Loucy (cell line): ENCODE measurements at regions not wholly inside any gene's neighbourhood (a gene's known extent, or its start where the extent isn't known, plus 50 kb on each side); places are given as distances from the start of the nearest gene placed in this dataset.

ENCODE experiments used
- H2AFZ ChIP-seq: fragments of 200-600 bp; sonication (generic); 2 replicates; pipeline ENCODE4 v1.6.0; 2016; ENCODE audit warnings: antibody characterized with exemption, mild to moderate bottlenecking, low read length, moderate library complexity
- H3F3A ChIP-seq: fragments of 200-600 bp; 2 replicates; pipeline ENCODE4 v1.6.0; 2016; ENCODE audit warnings: antibody characterized with exemption, low read depth, mild to moderate bottlenecking
- H3K27me3 ChIP-seq: fragments of 200-600 bp; sonication (generic); 2 replicates; pipeline ENCODE4 v1.6.1; 2014; ENCODE audit warnings: low read length, mild to moderate bottlenecking; ENCODE audit not compliant: insufficient read depth, poor library complexity, severe bottlenecking
- H3K36me3 ChIP-seq: fragments of 200-600 bp; sonication (generic); 2 replicates; pipeline ENCODE4 v1.6.1; 2016; ENCODE audit warnings: low read length; ENCODE audit not compliant: insufficient read depth
- H3K4me1 ChIP-seq: fragments of 200-600 bp; sonication (generic); 2 replicates; pipeline ENCODE4 v1.5.1; 2014; ENCODE audit warnings: low read length, mild to moderate bottlenecking; ENCODE audit not compliant: insufficient read depth, poor library complexity, severe bottlenecking
- H3K4me2 ChIP-seq: fragments of 200-600 bp; sonication (generic); 2 replicates; pipeline ENCODE4 v1.6.0; 2014; ENCODE audit warnings: antibody characterized with exemption, low read length, low read depth, mild to moderate bottlenecking; ENCODE audit not compliant: poor library complexity, severe bottlenecking
- H3K4me3 ChIP-seq: fragments of 200-600 bp; sonication (generic); 2 replicates; pipeline ENCODE4 v1.5.1; 2014; ENCODE audit warnings: low read length, mild to moderate bottlenecking, mixed read lengths; ENCODE audit not compliant: poor library complexity, severe bottlenecking
- H3K79me2 ChIP-seq: fragments of 200-600 bp; sonication (generic); 2 replicates; pipeline ENCODE4 v1.6.1; 2014; ENCODE audit warnings: low read length; ENCODE audit not compliant: insufficient read depth
- H3K9ac ChIP-seq: fragments of 200-600 bp; sonication (generic); 2 replicates; pipeline ENCODE4 v1.6.0; 2014; ENCODE audit warnings: mild to moderate bottlenecking, low read depth, low read length, moderate library complexity; ENCODE audit not compliant: poor library complexity, severe bottlenecking
- H3K9me2 ChIP-seq: fragments of 200-600 bp; sonication (generic); replicated peaks from 2 replicates; pipeline ENCODE4 v1.6.1; 2016; ENCODE audit warnings: low read depth, low read length, mixed read lengths
- H3K9me3 ChIP-seq: fragments of 200-600 bp; sonication (generic); 2 replicates; pipeline ENCODE4 v1.6.1; 2014; ENCODE audit warnings: mild to moderate bottlenecking, antibody characterized with exemption, low read length, low read depth; ENCODE audit not compliant: insufficient read depth
- H4K20me1 ChIP-seq: fragments of 200-600 bp; sonication (generic); 2 replicates; pipeline ENCODE4 v1.6.0; 2014; ENCODE audit warnings: antibody characterized with exemption, low read length, mild to moderate bottlenecking; ENCODE audit not compliant: insufficient read depth, poor library complexity, severe bottlenecking
- CTCF ChIP-seq: fragments of 200-600 bp; sonication (generic); conservative IDR thresholded peaks from 2 replicates; pipeline ENCODE4 v1.5.1; 2014; ENCODE audit warnings: mild to moderate bottlenecking, antibody characterized with exemption, low read length
- EZH2phosphoT487 ChIP-seq: fragments of 200-600 bp; IDR thresholded peaks from 2 replicates; pipeline ENCODE4 v1.6.1; 2018; ENCODE audit warnings: antibody characterized with exemption, mild to moderate bottlenecking, moderate library complexity, borderline replicate concordance

GRCh38 chr2:2828774-2829368 lies 497.8 kb upstream of the MYT1L start:
- H3K27me3 ChIP-seq, result no peaks in the 10 kb centered on the region
- no peaks in the 10 kb centered on the region for H3K9me2 ChIP-seq
- H2AFZ ChIP-seq, result no peak overlapping the region
- no peaks in the 10 kb centered on the region for H3K36me3 ChIP-seq
- no peak for TF ChIP-seq EZH2phosphoT487
- TF ChIP-seq CTCF, result no peak
- H3K9me3 ChIP-seq, result peaks cover 4% of the 10 kb centered on the region; the same call in 1 of the 2 replicates
- H3K4me2 ChIP-seq, result no peak overlapping the region
- no peaks in the 10 kb centered on the region for H3K79me2 ChIP-seq
- no peak overlapping the region for H3K9ac ChIP-seq
- H3K4me3 ChIP-seq, result no peak overlapping the region
- no peaks in the 10 kb centered on the region for H3K4me1 ChIP-seq
- H3F3A ChIP-seq, result no peaks in the 10 kb centered on the region
- no peaks in the 10 kb centered on the region for H4K20me1 ChIP-seq

- Histone ChIP-seq H2AFZ (no peak overlapping the region), H3K79me2 (no peaks in the 10 kb centered on the region), H3F3A (no peaks in the 10 kb centered on the region), H3K9me2 (no peaks in the 10 kb centered on the region), H3K36me3 (no peaks in the 10 kb centered on the region), H3K4me1 (no peaks in the 10 kb centered on the region), H3K4me3 (no peak overlapping the region), H4K20me1 (no peaks in the 10 kb centered on the region), H3K9me3 (peaks cover 4% of the 10 kb centered on the region; the same call in 1 of the 2 replicates), H3K9ac (no peak overlapping the region), H3K27me3 (no peaks in the 10 kb centered on the region), H3K4me2 (no peak overlapping the region)
- no peak for TF ChIP-seq CTCF
- no peak for TF ChIP-seq EZH2phosphoT487
Observed at GRCh38 chr2:2827761-2828221, 496.7 kb upstream of the MYT1L start.

- Histone ChIP-seq H3F3A (no peaks in the 10 kb centered on the region), H4K20me1 (no peaks in the 10 kb centered on the region), H3K9me2 (no peaks in the 10 kb centered on the region), H3K9ac (no peak overlapping the region), H3K79me2 (no peaks in the 10 kb centered on the region), H3K27me3 (no peaks in the 10 kb centered on the region), H3K4me1 (no peaks in the 10 kb centered on the region), H3K36me3 (no peaks in the 10 kb centered on the region), H3K4me3 (no peak overlapping the region), H3K9me3 (peaks cover 4% of the 10 kb centered on the region; the same call in 1 of the 2 replicates), H2AFZ (no peak overlapping the region), H3K4me2 (no peak overlapping the region)
- no peak for TF ChIP-seq EZH2phosphoT487
- no peak for TF ChIP-seq CTCF
Observed at GRCh38 chr2:2827046-2827636, 496.1 kb upstream of the MYT1L start.
